Frontal cortex (tissue), 3 donors: ENCODE measurements at regions not wholly inside any gene's neighbourhood (a gene's known extent, or its start where the extent isn't known, plus 50 kb on each side); places are given as distances from the start of the nearest gene placed in this dataset.

Source experiments
- DNase-seq, 2 donors: peaks; one replicate each; pipeline ENCODE4 v3.0.0; 2012; ENCODE audit warnings: low spot score in 2 of 2
- FAIRE-seq: peaks from 2 replicates; lab custom pipeline; 2012; peaks lifted over from hg19 to GRCh38; lab: Jason Lieb, UNC
- donor health status: control.
- donor health status: control.
- donor health status: control.

DNA sequence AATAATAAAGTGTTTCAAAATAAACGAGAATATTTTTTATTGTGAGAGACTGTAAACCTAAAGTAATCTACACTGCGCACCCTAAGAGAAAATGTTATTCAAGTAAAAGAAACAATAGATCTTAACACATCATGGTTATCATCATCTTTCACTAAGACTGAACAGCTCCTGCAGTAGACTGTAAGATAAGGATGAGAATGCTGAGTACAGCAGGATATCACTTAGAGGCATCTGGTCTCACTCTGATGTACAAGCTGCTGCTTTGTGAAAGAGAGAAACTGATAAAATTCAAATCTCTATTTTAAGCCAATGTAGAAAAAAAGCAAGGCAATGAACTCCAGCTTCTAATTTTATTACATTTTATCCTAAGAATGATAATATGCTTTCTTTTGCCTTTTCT, 261.7 kb upstream of the HTR2A start:
- FAIRE-seq (no peak), DNase-seq (no peak)

DNA sequence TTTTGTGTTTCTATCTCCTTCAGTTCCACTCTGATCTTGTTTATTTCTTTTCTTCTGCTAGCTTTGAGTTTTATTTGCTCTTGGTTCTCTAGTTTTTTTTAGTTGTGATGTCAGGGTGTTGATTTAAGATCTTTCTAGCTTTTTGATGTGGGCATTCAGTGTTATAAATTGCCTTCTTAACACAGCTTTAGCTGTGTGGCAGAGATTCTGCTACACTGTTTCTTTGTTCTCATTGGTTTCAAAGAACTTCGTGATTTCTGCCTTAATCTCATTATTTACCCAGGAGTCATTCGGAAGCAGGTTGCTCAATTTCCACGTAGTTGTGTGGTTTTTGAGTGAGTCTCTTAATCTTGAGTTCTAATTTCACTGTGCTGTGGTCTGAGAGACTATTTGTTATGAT, 251.7 kb upstream of the HTR2A start:
- FAIRE-seq (no peak), DNase-seq (no peak)

DNA sequence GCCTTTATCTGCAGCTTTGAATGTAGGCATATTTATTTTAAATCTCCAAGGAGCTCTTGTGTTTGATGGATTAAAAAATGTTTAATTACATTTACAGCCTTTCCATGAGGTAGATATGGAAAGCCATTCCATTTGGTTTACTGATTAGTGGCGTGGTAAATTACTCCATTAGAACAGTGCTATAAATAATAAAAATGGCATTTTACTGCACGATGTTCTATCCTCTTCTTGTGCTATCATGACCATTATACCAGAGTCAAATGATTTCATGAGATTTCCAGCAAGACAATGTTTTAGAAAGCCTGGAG, 250.9 kb upstream of the HTR2A start:
- FAIRE-seq (no peak), DNase-seq (no peak)

DNA sequence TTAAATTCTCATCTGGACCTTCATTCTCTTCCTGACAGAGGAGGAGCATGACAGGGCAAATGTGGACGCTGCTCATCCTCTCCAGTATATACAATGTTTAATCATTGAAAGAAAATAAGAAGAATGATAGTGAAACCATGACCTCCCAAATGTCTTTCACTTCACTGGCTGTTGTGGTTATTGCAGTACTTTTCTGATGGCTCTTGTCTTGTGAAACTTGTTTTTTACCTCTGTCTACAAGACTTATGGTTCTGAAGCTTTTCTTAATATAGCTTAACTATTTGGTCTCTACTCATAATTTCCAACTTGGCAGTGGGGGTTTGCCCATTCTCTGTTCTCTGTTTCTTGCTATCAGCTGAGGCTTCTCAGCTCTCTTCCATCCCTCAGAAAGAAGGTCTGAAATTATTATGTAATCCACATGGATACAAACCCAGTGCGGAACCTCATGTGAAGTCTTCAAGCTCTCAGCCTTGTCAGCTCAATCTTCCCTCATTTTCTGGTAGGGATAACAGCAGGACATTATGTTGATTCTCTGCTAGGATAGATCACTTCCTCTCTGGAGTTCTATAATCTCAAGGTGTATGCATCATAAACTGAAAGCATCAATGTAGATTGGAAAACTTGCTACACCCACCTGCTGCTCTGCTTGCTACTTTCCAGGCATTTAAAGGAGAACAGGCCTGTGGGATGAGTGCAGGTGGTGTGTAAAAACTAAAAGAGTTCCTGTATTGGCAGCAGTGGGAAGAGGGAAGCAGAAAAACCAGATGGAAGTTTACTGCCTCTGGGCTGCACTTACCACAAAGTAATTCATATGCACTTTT, 250.3 kb upstream of the HTR2A start:
- DNase-seq, result no peak
- FAIRE-seq, result no peak

DNA sequence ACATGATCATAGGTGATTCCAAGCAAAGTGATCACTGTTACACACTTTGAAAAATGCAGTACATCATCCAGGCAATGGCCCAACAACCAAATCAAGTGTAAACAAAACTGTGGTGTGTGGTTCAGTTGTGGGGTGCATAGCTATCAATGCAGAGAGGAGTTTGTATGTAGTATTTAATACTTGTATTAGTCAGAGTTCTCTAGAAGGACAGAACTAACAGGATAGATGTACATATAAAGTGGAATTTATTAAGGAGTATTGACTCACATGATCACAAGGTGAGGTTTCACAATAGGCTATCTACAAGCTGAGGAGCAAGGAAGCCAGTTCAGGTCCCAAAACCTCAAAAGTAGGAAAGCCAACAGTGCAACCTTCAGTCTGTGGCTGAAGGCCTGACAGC, 249.3 kb upstream of the HTR2A start:
- FAIRE-seq (no peak), DNase-seq (no peak)

DNA sequence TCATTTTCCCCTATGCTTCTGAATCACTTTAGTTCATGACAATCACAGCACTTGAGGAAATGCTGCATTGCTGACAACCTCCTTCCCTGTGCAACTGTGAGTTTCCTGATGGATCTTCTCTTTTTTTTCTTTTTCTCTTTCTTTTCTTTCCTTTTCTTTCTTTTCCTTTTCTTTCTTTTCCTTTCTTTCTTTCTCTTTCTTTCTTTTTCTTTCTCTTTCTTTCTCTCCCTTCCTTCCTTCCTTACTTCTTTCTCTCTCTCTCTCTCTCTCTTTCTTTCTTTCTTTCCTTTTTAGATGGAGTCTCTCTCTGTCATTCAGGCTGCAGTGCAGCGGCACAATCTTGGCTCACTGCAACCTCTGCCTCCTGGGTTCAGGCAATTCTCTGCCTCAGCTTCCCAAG, 247.9 kb upstream of the HTR2A start:
- DNase-seq (no peak), FAIRE-seq (no peak)

DNA sequence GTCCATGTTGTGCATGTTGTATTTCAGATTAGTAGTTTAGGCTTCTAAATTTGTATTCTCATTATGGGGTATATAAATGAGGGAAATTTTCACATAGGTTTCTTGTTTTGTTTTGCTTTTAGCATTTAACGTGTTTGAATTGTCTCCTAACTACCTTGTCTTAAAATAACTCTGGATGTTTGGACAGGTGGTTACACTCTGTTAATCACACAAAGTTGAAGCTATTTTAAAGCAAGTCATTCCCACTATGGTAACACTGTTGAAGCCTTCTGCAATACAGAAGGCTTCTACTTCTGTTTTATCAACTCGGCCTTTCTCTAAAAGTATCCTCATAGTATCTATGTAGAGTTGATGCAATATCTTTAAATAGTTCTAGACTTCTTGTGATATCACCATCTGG, 245.3 kb upstream of the HTR2A start:
- DNase-seq, result no peak
- no peak for FAIRE-seq

DNA sequence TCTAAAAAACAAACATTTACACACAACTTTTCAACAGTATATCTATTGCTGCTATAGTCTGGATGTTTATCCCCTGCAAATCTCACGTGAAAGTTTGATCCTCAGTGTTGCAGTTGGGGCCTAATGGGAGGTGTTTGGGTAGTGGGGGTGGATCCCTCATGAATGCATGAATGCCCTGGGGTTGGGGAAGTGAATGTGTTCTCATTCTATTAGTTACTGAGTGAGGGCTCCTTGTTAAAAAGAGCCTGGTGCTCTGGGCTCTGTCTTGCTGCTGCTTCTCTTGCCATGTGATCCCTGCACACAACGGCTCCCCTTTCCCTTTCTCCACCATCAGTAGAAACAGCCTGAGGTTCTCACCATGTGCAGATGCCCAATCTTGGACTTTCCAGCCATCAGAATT, 242.7 kb upstream of the HTR2A start:
- FAIRE-seq (no peak), DNase-seq (no peak)

DNA sequence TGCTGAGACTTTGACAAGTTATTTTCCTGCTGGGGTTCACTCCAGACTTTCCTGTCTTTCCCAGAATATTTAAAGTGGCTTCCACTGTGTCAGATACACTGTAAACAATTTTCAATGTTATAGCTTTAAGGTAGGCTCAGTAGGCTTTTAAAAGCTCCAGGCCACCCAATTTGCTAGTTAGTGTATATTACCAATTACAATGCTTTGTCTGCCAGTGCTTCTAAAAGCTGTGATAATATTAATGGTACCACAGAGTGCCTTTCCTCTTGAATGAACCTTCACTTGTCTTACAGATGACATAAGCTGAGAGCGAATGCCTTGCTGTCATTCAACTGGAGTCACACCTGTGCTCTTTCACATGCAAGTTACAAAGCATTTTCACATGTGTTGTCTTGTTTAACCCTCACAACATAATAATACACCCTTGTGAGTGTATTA, 239.7 kb upstream of the HTR2A start:
- FAIRE-seq (no peak), DNase-seq (no peak)

DNA sequence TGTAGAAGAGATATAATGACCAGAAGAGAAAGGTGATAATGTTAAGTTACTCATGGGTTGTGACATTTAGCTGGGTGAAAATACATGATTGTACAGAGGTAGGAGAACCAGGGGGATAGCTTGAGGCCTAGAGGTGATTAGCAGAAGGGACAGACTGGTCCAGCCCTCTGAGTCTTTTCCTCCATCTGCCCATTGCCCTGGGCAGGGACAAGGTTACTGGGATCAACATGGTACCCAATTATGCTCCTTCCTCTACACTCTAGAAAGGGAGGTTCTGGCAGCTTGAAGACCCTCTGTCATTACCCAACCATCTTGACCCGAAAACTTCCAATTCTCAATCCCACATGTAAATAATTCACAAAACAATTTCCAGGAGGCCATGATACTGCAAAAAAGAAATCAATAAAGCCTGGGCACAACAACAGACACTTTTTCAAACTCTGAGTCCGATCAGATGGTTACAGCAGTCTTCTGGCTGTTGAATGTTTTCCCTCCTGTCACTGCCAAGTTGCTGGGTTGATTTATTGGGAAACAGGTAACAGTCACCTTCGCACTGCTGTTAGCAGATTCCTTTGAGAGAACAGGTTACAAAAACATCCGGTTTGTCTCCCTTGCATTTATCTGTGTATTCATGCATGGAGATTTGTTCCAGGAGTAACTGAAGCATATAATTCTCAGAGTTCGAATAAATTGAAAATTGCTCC, 239.1 kb upstream of the HTR2A start:
- DNase-seq, result no peak
- no peak for FAIRE-seq

DNA sequence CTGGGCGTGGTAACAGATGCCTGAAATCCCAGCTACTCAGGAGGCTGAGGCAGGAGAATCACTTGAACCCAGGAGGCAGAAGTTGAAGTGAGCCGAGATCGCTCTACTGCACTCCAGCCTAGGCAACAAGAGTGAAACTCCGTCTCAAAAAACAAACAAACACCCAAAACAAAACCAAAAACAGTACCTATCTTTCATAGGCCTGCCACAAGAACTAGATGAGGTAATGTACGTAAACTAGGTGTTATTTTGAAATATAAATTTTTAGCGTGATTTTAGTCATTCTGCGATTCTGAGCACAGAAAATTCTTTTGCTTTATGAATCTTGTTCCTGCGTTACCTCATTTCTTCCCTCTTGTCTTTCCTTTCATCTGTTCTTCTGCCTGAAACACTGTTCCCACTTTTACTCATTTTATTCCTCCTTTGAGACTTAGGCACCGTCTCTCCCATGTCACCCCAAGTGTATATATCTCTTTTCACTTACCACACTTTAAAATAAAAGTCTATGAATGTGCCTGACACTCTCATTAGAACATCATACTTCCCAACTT, 238.2 kb upstream of the HTR2A start:
- FAIRE-seq (no peak), DNase-seq (no peak)

DNA sequence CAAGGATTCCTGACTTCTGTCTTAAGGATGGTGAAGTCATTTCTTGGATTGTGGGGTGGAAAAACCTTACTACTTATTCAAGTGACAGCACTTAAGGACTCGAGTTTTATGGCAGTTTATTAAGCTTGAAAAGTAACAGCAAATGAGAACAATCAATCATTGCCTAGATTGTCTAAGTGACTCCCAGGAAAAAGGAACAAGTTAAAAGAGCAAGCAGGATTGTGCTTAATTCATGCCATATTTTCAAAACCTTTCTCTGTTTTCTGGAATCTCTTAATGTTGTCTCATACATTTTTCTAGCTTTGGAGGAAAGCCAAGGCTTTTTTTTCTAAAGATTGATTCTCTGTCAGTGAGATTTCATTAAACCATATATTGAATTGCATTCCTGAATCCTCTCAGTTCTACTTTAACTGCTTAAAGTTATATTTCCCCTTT, 236.2 kb upstream of the HTR2A start:
- no peak for DNase-seq
- no peak for FAIRE-seq

DNA sequence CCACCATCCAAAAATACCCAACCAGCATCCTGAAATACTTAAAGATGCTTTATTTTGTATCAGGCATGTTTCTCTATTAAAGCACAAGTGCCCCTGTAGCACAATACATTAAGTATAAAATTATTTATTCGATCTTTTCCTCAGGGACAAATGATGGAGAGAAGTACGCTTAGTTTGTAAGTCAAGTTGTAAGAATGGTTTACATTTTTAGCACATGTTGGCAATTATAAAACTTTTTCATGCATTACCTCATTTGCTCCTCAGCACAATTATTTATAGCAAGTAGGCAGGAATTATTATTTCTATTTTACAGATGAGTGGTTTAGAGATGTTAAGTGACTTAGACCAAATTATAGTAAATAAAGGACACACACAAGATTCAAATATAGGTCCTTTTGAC, 232.6 kb upstream of the HTR2A start:
- FAIRE-seq (no peak), DNase-seq (no peak)

DNA sequence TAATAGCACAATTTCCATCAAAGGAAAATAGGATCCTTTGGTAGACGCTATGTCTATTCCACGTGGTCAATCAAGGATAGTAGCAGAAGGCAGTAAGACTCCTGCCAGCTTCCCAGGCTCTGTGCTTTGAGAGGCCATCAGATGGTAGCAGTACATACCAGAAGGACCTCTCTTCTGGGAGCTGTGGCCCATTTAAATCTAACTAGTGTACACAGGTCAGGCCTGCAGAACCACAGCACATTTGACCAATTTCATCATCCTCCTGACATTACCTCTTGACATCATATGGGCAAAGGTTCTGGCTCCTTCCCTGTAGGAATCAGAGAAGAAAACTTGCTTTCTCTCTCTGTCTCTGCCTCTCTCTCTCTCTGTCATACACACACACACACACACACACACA, 229.6 kb upstream of the HTR2A start:
- FAIRE-seq, result no peak
- no peak for DNase-seq

DNA sequence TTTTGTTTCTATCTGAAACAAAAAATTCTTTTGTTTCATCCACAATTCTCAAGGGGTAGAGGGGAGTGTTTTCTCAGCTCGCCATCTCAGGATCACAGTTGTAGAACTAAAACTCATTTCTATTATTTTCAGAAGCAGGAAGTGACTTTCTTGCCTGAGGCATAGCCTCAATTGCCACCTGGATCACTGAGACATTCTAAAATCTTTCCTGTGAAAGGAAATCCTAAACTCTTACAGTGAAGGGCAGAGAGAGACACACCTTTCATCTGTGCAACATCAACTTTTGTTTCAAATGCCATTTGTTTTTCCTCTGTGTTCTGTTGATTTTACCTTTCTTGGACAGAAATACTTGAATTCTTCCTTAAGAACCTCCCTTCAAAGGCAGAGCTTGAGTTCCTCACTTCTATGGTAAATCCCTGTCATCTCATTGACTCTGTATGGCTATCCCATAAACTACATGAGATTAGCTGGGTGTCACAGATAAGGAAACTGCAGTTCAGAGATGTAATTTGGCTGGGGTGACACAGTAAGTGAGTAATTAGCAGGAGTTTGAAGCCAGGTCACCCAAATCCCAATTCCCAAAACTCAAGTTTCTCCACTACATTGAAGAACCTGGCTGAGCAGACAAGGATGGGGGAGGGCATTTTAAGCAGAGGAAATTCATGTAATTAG, 224.4 kb upstream of the HTR2A start:
- DNase-seq (no peak), FAIRE-seq (no peak)

DNA sequence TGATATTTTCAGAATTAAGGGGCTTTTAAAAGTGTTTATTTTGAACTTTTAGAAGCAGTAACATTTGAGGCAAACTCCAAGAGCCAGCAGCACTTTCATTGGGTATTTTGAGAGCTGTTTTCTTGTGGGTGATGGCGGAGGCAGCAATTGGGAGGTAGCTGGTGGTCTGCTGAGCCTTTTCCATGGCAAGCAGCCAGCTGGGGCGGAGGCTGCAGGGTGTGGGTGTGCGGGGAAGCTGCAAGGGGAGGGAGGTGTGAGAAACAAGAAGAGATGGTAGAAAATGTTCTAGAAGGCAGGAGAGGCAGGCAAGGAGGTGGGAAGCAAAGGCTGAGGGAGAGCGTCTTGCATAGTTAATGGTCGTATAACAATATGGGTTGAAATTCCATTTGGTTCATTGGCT, 223.4 kb upstream of the HTR2A start:
- no peak for DNase-seq
- FAIRE-seq, result no peak

DNA sequence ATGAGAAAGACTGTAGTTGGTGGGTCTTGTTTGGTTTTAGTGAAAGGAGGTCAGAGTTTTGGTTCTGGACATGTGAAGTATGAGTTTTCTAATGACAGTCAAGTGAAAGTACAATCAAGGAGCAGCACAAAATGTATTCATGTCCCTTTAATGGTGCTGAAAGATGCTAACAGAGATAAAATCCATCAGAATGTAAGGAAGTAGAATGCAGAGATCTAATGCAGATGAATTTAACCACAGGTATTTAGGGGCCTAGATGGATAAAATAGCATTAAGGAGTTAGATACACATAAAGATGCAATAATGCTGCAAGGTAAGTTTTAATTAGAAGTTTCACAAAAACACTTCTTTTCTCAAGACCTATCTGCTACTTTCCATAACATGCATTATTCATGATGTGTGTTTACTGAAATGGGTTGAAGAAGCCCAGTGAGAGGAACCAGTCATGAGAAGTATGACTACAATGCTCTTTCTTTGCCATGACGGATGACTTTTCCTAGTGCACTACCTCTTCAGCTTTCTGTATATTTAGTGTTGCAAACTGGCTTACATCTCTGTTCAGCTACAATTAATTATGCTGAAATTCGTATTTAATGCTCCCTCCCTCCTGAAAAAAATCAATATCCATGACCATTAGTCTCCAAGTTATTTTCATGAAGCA, 222.9 kb upstream of the HTR2A start:
- FAIRE-seq (no peak), DNase-seq (no peak)

DNA sequence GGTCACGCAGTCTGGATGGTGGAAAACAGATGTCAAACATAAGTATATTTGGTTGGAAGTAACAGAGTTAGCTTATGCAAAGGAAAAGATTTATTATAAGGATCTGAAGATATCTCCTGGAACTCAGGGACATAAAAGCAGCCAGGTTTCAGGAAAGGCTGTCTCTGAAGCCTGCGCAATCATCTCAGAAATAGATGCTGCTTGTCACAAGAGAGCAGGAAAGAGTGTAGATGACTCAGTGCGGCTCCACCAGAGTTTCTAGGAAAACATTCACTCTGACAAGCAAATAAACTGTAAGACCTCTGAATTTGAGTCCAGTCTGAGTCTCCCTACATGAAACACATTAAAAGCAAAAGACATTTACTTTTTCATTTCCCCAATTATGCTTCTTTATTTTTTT, 220.4 kb upstream of the HTR2A start:
- FAIRE-seq (no peak), DNase-seq (no peak)

DNA sequence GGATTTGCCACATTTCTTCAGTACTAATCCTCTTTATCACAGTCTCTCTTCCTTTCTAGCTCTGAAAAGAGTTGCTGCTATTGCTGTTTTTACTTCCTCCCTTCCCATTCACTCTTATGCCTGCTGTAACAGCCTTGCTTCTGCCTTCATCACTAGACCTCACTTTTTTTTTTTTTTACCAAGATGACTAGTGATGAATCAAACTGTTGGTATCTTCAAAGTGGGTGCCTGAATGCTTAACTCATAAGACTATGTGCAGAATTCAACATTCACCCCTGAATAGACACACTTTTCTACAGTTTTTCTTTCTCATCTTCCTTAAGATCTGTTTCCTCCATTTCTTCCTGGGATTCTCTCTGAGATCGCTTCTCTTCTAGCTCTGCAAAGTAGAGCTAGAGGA, 217.2 kb upstream of the HTR2A start:
- no peak for FAIRE-seq

DNA sequence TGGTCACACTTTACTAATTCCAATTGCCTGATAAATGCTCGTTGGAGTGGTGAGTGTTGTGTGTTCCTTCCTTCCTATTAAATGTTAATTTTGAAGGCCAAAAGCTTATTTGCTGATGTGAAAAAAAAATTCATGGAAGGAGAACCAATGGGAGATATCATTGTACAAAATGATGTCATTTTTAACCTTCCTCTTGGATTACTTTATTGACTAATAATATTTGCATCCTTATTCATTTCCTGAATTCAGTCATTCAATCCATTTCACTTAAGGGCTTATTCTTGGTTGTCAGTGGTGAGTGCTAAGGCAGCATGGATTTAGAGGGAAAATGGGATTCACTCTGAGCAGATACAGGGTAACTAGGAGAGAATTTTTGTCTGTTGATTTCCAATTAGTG, 216.0 kb upstream of the HTR2A start:
- FAIRE-seq, result no peak
- DNase-seq, result no peak

More for the DNA sequence above, 217.2 kb upstream of the HTR2A start:
- no peak for DNase-seq
